Stimulated activated CD4-positive, alpha-beta T cell treated with anti-CD3 and anti-CD28 coated beads, Interleukin-1b, Interleukin-23, amount 100 ng/mL, for 1 hour (primary cell): ENCODE measurements at regions not wholly inside any gene's neighbourhood (a gene's known extent, or its start where the extent isn't known, plus 50 kb on each side); places are given as distances from the start of the nearest gene placed in this dataset.

Experiments
- DNase-seq, 2 donors: peaks; one replicate each; pipeline ENCODE4 v3.0.0-alpha.2; 2020; ENCODE audit warnings: low read depth in 2 of 2

DNA sequence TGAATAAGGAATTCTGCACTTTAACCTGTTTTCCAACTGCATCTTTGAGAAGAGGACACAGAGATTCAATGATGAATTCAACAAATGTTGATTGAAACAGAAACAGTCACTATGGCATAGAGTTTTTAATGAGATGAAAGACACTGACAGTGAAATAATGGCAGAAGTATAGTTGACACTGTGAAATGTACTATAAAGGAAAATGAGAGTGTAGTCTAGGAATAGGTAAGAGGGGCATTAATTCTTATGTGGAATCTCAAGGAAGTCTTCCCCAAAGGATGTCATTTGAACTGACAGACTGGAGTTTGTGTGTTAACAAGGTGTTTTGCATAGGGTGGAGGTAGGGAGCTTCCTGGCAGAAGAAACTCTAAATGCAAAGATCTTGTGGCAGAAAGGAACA is 566.2 kb downstream of the TDRD15 start:
- no peak for DNase-seq

DNA sequence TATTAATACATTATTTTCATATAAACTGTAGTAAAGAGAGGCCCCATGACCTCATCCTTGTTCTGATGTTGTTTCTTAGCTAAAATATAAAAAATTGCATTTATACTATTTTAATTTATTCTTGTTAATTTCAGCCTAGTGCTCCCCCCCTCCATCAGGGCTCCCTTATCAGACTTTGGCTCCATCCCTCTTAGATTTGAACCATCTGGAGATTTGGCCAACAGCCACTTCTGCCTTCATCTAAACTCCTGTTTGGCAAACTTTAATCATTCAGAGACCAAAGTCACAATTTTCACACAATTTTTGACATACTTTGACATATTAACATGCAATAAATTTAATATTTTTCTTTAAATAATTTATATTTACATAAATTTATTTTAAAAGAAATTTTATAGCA is 569.3 kb downstream of the TDRD15 start:
- DNase-seq, result no peak

DNA sequence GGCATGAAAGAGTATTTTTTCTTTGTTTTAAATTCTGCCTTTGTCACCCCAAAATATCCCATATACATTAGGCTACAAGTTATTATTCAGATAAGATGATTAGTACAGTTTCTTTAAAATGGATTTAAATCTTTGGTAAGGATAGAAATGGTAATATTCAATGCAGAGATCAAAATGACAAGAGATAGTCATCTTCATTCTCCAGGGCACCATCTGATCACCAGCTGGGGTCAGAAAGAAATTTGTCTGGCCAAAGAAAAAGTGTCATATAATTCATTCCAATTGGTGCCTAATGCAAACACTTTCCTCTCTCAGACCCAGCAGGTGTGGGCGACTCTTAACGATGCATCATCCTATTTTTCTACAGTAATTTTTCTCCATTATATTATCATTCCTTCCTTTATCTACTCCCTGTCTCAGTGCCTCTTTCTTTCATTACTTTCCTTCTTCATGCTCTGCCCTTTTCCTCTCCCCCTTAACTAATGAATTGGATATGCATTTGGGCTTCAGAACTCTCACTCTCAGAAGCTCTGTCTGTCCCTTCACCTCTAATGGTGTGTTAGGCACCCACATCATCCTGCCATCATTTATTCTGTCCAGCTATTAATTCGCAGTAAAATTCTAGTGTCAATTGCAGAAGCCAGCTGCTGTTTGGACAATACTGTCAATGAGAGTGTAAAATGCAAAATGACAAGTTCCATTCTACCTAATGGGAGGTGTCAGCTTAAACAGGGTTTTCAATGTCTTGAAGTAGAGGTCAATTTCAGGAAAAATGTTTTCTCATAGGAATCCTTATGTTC is 570.5 kb downstream of the TDRD15 start:
- DNase-seq, result no peak

DNA sequence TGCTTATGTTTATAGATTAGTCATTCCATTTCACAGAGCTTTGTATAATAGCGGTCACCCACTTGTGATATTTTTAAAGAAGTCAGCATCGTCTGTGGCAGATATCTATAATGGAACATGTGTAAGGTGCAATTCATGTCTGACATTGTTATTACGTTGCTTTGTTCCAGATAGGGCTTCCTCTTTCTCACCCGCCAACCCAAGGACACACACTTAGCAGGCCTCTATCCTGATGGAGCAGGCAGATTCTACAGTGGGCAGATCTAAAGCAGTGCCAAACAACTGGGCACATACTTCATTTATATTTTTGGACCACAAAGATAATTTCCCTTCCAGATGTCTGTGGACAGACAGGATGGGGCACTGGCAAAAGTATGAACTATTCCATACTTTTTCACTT is 573.1 kb downstream of the TDRD15 start:
- DNase-seq, result no peak

DNA sequence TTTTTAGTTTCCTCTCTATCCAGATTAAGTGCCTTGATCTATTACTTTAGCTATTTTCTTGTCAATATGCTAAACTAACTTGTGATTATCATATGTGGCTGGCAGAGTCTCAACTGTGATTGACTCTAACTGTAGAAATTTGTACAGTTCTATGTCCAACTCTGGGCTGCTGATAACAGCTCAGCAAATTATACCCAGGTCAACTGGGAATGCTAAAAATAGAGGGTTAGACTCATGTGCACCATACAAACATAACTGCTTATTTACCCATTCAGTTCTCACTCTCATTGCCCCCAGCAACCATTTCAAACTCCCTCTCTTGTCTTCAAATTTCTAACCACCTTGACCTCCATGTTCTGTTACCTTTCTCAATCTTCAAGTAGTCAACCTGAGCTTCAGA is 576.9 kb downstream of the TDRD15 start:
- DNase-seq, result no peak

DNA sequence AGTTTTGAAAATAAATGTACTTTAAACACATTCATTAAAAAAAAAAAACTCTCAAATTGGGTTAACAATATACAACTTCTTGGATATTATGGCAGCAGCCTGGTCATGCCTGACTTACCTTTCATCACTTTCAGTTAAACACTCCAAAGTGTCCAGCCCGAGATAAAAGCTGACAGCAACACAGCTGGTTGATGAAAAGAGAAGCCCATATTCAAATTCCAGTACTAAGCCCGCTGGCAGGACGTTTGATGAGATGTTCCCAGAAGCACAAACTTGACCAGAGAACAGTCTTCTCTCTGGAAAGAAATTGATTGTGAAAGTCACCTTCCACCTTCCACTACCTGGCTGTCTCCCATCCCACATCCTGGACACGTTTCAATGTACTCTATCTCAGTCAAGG is 586.3 kb downstream of the TDRD15 start:
- no peak for DNase-seq

DNA sequence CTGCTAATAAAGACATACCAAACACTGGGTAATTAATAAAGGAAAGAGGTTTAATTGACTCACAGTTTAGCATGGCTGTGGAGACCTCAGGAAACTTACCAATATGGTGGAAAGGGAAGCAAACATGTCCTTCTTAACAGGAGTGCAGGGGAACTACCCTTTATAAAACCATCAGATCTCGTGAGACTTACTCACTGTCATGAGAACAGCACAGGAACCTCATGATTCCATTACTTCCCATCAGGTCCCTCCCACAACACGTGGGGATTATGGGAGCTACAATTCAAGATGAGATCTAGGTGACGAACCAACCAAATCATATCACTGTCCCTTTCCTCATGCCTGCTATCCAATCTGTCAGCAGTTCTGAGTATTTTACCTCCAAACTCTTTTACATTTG is 586.7 kb downstream of the TDRD15 start:
- no peak for DNase-seq

DNA sequence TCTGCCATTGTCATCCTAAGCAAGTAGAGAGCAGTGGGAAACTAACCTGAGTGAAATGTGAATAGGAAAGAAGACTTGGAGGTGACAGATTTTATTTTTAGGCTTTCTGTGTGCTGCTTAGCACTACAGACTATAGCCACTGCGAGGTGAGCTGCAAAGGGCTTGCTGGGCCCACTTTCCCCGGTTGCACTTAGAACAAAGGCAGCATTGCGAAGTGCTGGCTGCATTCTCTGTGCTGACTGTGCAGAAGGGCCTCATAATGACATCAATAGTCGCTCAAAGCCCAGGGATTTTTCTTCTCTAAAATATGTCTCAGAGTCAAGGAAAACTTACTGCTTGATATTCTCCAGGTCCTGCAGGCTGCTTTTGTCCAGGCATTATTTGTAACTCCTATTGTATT is 592.1 kb downstream of the TDRD15 start:
- no peak for DNase-seq

DNA sequence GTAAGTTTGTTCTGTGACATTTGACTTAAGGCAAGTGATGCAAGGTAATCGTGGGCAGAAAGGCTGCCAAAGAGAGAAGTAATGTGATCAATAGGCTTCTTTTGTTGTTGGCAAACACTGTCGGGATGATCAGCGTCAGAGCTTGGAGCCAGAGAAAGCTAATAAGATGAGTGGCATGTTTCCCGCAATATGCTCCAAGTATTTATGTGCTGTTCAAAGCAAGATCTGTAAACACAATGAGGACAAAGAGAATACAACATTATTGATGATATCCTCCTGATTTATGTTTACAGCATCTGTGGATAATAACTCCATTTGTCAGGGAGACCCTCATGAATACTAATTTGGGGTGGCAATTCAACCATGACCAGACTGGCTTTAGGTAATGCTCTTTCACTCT is 603.3 kb downstream of the TDRD15 start:
- DNase-seq, result no peak

DNA sequence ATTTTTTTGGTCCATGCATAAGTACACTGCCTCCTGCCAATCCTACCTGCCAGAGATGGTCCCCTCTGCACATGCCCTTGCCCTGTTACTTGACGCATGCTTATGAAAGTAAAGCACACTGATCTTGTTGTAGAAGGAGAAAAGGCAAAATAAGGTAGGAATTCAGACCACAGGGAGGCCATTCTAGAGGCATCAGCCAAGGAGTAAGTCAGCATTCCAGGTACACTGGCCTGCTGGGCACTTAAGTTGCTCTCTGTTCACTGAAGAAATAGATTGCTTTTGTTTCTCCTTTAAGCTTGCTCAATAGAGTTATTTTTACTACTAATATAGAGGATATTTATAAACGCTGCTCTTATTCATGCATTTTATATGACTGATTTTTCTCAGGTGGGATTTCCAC is 604.4 kb downstream of the TDRD15 start:
- no peak for DNase-seq

DNA sequence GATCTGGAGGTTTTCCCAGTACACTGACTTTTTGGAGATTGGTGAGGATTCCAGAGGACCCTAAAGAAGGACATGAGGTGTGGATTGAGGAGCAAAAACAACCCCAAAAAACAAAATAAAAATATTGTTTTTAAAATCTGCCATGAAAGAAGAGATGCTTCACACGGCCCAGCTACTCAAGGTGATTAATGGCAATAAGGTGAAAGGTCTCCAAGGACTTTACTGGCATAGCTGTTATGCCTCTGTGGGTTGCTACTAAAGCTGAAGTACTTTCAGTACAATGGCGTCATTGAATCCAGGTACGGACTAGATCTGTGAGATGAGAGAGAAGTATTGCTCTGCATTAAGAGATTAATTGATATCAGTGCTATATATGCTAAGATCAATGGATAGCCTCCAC is 606.4 kb downstream of the TDRD15 start:
- no peak for DNase-seq

DNA sequence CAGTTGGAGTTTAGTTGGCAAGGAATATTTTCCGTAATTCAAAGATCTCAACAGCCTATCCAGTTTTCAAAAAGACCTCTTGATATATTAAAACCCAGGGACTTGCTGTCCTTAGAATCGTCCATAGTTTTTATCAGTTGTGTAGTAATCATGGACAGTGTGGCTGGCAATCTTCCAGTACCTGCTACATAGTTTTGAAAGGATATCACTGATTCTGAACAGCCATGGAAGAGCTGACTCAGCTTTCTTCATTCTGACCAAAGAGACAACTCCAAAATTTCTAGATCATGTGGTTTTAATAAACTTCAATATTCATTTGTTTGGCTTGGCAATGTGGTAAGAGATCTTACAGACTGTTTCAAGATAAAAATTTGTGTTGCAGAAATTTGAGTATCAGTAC is 616.7 kb downstream of the TDRD15 start:
- DNase-seq, result no peak

DNA sequence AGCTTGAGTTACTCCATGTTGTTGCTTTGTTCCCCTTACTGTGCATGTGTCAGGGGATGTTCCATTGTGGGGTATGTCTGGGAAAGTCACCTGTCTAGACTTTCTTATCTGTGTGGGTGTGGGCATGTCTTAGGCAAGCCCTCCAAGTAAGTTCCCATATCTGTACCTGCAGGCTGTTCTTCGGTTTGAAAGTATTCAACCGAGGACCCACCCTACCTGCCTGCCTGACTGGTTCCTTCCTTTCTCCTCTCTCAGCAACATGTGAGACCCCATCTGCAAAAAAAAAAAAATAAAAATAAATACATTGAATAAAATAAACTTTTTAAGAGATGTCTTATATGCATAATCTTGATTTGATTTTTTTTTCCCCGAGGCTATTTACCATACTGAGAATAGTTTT is 622.7 kb downstream of the TDRD15 start:
- no peak for DNase-seq

DNA sequence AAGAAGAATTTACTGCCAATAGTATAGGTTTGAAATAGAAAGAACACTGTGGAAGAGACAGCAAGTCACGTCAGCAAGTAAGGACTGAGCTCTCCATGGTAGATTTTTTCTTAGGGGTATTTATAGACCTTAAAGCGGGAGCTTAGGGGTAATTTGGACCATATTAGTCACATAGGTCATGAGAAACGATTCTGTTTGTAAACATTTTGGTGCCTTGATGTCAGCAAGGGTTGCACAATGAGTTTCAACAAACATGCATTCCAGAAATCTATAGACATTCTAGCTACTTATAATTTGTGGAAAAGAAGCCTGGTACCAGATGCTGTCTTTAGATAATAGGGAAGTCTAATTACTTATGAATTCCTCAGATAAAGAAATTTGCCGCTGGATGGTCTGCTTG is 624.7 kb downstream of the TDRD15 start:
- no peak for DNase-seq

DNA sequence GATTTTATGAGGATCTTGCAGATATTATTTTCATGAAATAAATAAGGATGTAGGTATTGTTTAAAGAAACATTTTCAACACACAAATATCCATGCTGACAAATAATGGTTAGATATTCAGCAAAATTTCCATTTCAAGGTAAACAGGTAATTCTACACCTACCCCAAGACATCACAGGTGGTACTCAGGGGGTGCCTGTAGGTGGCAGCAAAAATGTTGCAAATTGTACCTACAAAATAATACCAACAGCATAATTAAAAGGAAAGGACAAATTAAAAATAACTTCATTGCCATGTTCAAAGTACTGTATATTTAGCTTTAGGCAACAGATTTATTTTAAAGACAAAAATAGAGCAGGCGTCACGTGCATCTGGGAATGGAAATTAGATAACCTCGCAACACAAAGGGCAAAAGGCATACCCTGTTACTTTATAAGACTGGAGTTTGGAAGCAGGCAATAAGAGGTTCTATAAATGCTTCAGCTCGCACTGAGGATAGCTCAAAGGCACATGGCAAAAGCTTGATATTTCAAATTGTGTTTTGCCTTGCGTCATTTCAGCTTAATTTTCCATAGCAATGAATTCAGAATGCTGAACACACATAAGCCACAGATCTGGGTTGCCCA is 630.5 kb downstream of the TDRD15 start:
- DNase-seq, result no peak

DNA sequence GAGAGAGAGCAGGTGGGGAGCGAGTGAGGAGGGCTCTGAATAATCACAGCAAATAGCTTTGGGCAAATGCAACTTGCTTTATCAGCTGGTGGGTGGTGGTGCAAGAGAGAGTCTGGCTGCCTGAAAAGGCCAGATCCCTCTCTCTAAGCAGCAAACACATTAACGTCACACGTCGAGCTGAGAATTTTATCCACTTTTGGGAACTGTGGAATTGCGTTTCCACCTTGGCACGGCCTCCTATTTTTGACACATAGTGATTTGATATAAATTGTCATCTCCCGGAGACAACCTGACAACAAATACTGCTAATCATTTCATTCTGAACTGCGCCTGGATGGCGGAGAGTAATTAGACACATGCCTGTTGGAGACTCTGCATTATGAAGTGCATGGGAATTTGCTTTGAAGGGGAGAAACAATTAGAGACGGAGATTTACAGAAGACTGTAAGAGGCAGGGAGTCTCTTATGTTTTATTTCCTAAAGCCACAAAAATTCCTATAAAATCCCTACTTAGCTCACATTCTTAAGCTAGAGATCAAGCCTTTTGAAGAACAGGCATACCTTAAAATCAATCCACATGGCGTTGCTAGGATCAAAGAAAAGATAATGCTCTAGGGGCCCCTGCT is 634.1 kb downstream of the TDRD15 start:
- no peak for DNase-seq

DNA sequence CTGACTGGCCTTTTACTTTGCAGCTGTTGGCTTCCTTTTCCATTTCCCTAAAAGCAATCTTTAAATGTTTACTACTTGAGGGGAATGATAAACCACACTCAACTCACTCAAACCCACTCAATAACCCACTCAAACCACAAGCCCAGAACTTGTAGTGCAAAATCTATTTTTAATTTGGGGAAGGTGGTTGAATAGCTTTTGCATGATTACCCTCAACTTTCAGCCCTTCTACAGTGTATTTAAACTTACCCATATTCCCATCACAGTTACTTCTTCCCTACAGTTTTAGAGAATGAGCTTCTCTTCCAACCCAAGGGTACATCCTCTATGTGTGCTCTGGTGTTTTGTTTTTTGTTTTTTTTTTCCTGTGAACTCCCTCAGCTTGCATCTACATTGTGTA is 636.1 kb downstream of the TDRD15 start:
- no peak for DNase-seq

DNA sequence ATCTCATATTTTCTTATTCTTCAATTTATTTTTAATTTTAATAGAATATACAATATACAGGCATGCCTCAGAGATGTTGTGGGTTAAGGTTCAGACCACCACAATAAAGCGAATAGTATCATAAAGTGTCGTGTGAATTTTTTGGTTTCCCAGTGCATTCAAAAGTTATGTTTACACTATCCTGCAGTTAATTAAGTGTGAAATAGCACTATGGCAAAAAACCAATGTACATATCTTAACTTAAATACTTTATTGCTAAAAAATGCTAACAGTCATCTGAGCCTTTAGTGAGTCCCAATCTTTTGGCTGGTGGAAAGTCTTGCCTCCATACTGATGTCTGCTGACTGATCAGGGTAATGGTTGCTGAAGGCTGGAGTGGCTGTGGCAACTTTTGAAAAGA is 637.6 kb downstream of the TDRD15 start:
- no peak for DNase-seq

DNA sequence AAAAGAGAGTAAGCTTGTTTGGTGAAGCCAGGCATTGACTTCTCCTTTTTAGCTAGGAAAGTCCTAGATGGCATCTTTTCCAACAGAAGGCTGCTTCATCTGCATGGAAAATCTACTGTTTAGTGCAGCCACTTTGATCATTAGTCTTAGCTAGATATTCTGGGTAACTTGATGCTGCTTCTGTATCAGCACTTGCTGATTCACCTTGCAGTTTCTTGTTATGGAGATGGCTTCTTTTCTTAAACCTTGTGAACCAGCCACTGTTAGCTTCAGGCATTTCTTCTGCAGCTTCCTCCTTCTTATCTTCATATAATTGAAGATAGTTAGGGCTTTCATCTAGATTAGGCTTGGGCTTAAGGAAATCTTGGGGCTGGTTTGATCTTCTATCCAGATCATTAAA is 639.7 kb downstream of the TDRD15 start:
- no peak for DNase-seq

DNA sequence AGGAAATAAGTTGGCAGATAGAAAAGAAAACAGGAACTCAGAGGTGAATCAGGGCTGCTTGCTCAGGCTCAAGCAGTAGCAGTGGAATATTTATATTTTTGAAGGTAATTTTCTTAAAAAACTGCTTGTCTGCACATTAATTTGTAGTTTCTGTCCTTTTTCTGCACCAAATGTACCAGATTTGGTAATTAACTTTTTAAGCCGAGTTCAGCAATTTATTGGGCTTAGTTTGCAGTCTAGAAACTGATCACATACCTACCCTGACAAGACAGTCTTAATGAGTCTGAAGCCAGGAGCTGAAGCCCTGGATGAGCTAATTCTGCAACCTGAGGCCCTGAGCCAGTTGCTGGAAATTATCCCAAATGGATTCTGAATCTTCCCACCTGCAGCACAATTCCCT is 647.0 kb downstream of the TDRD15 start:
- no peak for DNase-seq

DNA sequence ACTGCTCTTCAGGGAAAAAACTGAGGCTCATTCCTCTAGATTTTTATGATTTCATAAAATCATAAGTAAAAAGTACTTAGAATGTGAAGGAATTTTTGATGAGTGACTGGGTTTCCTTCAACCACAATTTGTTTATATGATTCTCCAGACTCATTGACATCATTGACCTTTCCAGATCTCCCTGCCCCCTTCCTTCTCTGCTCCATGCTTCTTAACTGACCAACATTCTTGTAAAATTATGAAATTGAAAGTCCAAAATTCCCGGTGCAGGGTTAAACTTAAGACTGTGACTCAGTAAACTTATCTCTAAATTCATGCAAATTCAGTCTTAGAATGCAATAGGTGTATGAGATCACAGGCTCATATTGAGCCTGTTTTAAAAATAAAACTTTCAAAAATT is 648.9 kb downstream of the TDRD15 start:
- DNase-seq, result no peak

DNA sequence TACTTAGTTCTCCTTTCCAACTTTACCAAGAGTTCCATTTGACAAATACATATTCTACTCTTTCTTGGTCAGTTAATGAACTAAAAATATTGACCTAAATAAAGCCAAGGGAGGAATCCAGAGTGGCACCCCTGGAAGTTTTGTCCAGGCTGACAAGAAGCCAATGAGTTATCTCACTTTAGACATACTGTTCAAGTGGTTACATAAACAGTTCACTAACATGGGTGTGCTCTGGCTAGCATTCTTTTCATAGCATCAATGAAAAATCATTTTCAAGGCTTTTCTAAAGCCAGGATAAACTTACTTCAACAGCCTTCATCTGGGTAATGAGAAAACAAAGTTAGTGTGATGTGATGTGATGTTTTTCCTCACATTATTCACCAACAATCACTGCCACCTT is 649.4 kb downstream of the TDRD15 start:
- DNase-seq, result no peak

DNA sequence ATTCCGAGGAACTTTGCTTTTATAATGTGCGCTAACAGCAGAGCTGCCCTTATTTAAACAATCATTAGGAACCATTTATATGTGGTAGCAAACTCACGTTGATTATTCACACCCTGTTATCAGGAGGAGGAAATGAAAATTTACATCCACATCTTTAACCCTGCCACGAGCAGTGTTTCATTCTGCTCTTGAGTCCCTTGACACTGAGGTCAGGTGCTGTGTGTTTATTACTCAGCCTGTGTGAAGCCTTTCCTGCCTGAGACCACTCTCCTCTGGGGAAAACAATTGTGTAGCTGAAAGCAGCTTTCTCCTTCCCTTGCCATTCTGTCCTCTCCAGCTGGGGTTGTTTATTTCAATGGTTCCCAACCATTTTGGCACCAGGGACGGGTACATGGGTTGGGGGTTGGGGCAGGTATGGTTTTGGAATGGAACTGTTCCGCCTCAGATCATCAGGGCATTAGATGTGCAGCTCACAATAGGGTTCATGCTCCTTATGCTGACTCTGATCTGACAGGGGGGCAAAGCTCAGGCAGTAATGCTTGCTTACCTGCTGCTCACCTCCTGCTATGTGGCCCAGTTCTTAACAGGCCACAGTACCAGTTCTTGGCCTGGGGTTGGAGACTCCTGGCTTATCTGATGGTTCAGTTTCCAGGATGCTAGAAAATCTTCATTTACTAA is 651.1 kb downstream of the TDRD15 start:
- DNase-seq, result no peak
